GM10266 (cell line): ENCODE measurements at regions not wholly inside any gene's neighbourhood (a gene's known extent, or its start where the extent isn't known, plus 50 kb on each side); places are given as distances from the start of the nearest gene placed in this dataset.
"Not testable (repeated sequence)": the region's sequence is repeated elsewhere in the genome, so short reads cannot be mapped to it uniquely, and the experiment has no call there.

Experiments
- DNase-seq: peaks from one replicate; pipeline ENCODE4 v3.0.0; 2012; ENCODE audit errors: extremely low spot score
- TF ChIP-seq, protein P1 (sequence below): IDR thresholded peaks from 2 replicates; pipeline ENCODE4 v1.5.1; 2012; ENCODE audit warnings: mild to moderate bottlenecking, low read depth; ENCODE audit not compliant: control insufficient read depth, insufficient read depth; ENCODE audit errors: missing control alignments

GRCh38 chr9:2395814-2396612 is 225.6 kb upstream of the VLDLR start:
- no peak for DNase-seq
- TF ChIP-seq, protein P1, sequence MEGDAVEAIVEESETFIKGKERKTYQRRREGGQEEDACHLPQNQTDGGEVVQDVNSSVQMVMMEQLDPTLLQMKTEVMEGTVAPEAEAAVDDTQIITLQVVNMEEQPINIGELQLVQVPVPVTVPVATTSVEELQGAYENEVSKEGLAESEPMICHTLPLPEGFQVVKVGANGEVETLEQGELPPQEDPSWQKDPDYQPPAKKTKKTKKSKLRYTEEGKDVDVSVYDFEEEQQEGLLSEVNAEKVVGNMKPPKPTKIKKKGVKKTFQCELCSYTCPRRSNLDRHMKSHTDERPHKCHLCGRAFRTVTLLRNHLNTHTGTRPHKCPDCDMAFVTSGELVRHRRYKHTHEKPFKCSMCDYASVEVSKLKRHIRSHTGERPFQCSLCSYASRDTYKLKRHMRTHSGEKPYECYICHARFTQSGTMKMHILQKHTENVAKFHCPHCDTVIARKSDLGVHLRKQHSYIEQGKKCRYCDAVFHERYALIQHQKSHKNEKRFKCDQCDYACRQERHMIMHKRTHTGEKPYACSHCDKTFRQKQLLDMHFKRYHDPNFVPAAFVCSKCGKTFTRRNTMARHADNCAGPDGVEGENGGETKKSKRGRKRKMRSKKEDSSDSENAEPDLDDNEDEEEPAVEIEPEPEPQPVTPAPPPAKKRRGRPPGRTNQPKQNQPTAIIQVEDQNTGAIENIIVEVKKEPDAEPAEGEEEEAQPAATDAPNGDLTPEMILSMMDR: no peak

- TF ChIP-seq, protein P1: no peak
- no peak for DNase-seq
These were observed 224.8 kb upstream of the VLDLR start for GRCh38 chr9:2396622-2397285.

DNA sequence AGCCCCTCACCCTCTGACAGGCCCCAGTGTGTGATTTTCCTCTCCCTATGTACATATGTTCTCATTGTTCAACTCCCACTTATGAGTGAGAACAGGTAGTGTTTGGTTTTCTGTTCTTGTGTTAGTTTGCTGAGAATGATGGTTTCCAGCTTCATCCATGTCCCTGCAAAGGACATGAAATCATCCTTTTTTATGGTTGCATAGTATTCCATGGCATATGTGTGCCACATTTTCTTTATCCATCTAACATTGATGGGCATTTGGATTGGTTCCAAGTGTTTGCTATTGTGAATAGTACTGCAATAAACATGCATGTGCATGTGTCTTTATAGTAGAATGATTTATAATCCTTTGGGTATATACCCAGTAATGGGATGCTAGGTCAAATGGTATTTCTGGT is 223.7 kb upstream of the VLDLR start:
- not testable (repeated sequence) for DNase-seq

- DNase-seq: not testable (repeated sequence)
These were observed 219.8 kb upstream of the VLDLR start for GRCh38 chr9:2401746-2402145.

DNA sequence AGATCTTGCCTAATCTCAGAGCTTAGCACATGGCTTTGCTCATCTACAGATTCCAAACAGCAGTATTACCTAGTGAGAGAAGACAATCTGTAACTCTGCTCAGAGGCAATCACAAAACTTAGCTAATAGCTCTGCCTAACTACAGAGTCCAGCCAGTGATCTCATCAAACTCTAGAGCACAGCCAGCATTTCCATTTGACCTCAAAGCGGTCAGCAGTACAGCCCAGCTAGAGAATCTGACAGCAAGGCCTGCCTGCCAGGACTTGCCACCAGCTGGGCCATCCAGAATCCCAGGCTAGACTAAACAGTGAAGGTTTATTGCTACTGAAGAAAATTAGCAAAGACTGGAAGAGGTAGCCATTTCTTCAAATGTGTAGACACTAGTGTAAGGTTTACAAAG is 217.9 kb upstream of the VLDLR start:
- TF ChIP-seq, protein P1: no peak
- no peak for DNase-seq

DNA sequence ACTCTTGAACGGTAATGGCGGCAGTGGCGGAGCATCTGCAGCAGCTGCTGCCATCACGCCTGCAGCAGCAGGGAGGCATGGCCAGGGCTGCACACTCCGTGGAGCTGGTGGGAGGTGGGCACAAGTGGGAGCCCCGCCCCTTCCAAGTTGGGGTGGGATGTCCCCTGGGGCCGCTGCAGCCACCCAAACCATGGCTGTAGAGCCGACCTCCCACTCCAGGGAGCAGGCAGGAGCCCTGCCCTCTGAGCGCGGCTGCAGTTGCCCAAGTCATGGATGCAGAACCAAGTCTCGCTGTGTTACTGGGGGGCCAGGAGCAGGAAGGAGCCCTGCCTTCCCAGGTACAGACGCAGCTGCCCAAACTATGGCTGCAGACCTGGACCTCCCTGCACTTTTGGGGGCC is 215.3 kb upstream of the VLDLR start:
- no peak for DNase-seq
- TF ChIP-seq, protein P1: no peak

DNA sequence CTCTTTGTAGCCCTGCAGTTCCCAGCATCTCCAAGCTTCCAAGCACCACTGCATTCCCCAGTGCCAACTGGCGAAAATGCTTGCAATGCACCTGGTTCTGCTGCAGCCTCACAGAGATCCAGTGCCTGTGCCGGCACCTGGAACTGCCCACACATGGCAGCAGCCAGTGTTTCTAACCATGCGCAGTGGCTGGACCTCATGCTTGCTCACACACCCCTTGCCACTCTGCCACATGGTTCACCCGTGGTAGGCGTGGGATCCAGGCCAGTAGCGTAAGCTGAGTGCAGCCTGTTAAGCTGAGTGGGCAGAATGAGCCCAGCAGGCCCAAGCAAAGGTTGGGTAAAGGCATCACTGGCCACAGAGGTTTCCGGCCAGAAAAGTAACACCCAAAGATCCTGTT is 214.1 kb upstream of the VLDLR start:
- TF ChIP-seq, protein P1: no peak

DNA sequence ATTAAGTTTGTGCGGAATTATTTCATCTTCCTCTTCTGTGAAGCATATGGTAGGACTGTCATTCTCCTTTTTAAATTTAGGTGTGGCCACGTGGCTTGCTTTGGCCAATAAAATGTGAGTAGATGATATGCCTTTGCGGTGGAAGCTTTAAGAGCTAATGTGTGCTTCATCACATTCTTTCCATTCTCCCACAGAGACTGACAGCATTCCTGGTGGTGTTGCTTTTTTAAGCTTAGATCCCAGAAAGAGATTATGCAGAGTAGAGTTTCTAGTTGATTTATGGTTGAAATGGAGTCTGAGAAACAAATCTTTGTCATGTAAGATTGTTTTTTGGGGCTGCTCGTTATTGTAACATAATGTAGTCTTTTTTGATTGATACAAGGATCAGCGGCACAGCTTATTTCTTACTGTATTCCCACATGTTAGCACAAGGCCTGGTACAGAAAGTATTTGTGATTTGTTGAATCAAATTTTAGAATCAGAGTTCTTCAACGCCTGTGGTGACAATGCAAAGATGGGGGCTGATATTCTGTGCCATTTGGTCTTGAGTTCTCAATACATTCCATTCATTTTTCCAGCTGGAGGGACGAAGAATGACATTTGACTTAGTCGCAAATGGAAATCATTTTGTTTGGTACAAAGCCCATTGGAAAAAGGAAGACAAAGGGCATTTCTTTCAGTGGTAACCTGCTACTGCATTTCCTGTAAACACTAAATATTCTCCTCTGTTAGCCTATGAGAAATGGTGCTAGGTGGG is 209.9 kb upstream of the VLDLR start:
- TF ChIP-seq, protein P1: no peak
- no peak for DNase-seq

More for the DNA sequence above, 214.1 kb upstream of the VLDLR start:
- no peak for DNase-seq
